DND-41 (cell line): ENCODE measurements at regions not wholly inside any gene's neighbourhood (a gene's known extent, or its start where the extent isn't known, plus 50 kb on each side); places are given as distances from the start of the nearest gene placed in this dataset.

Experiments used
- ATAC-seq: fragments of 200-7000 bp; cut with Tn5 transposase; 3 replicates; pipeline ENCODE4 v1.9.1; 2021; ENCODE audit warnings: low read depth; ENCODE audit not compliant: insufficient read depth
- DNase-seq: peaks from one replicate; pipeline ENCODE4 v3.0.0-alpha.2; 2020
- H2AFZ ChIP-seq: 2 replicates; pipeline ENCODE4 v1.6.0; 2012; ENCODE audit warnings: low read depth, low read length
- H3K27ac ChIP-seq: 2 replicates; pipeline ENCODE4 v1.5.1; 2012; ENCODE audit warnings: low read length, inconsistent platforms
- H3K27me3 ChIP-seq: fragments of 200-600 bp; sonication (generic); 2 replicates; pipeline ENCODE4 v1.6.0; 2012; ENCODE audit warnings: low read length, mild to moderate bottlenecking, inconsistent platforms; ENCODE audit not compliant: insufficient read depth, poor library complexity
- H3K36me3 ChIP-seq: 2 replicates; pipeline ENCODE4 v1.5.1; 2012; ENCODE audit warnings: low read length, inconsistent platforms; ENCODE audit not compliant: insufficient read depth
- H3K4me1 ChIP-seq: 2 replicates; pipeline ENCODE4 v1.5.1; 2012; ENCODE audit warnings: mild to moderate bottlenecking, low read length; ENCODE audit not compliant: insufficient read depth
- H3K4me2 ChIP-seq: 2 replicates; pipeline ENCODE4 v1.6.0; 2012; ENCODE audit warnings: mild to moderate bottlenecking, moderate library complexity, low read length, inconsistent platforms; ENCODE audit not compliant: insufficient read depth
- H3K4me3 ChIP-seq, 2 experiments: fragments of 200-600 bp in 1 of 2; shearing (Covaris generic) in 1 of 2; 2 replicates each; pipeline ENCODE4 v1.5.1; 2012 to 2016; ENCODE audit warnings: inconsistent platforms in 2 of 2, low read length in 2 of 2, mild to moderate bottlenecking in 2 of 2, low read depth in 1 of 2, moderate library complexity in 1 of 2
- H3K79me2 ChIP-seq: 2 replicates; pipeline ENCODE4 v1.6.0; 2012; ENCODE audit warnings: low read length, inconsistent platforms; ENCODE audit not compliant: insufficient read depth
- H3K9ac ChIP-seq: 2 replicates; pipeline ENCODE4 v1.6.0; 2012; ENCODE audit warnings: low read depth, mild to moderate bottlenecking, inconsistent platforms, low read length, moderate library complexity
- H3K9me3 ChIP-seq: 2 replicates; pipeline ENCODE4 v1.5.1; 2012; ENCODE audit warnings: low read length, moderate library complexity, mild to moderate bottlenecking, inconsistent platforms; ENCODE audit not compliant: insufficient read depth, severe bottlenecking
- H4K20me1 ChIP-seq: 2 replicates; pipeline ENCODE4 v1.6.0; 2012; ENCODE audit warnings: low read length; ENCODE audit not compliant: insufficient read depth
- CTCF ChIP-seq: IDR thresholded peaks from 2 replicates; pipeline ENCODE4 v1.5.1; 2012; ENCODE audit warnings: borderline replicate concordance, low read length, moderate library complexity, mild to moderate bottlenecking; ENCODE audit not compliant: poor library complexity, severe bottlenecking; ENCODE audit errors: extremely low read depth
- EZH2 ChIP-seq: IDR thresholded peaks from 3 replicates; pipeline ENCODE4 v1.6.1; 2012; ENCODE audit warnings: borderline replicate concordance, low read depth, mild to moderate bottlenecking, moderate library complexity, low read length, inconsistent platforms; ENCODE audit not compliant: severe bottlenecking

GRCh38 chr21:32842146-32842545 is 70.6 kb upstream of the PAXBP1 start:
- no peaks in the 10 kb centered on the region for H4K20me1 ChIP-seq

GRCh38 chr21:32843561-32843960 is 72.0 kb upstream of the PAXBP1 start:
- no peak overlapping the region for H3K4me3 ChIP-seq
- H3K27me3 ChIP-seq, result peaks cover 9% of the 10 kb centered on the region
- H2AFZ ChIP-seq, result no peak overlapping the region
- H3K9ac ChIP-seq, result no peak overlapping the region
- DNase-seq (no peak), ATAC-seq (no peak)
- no peaks in the 10 kb centered on the region for H3K4me1 ChIP-seq
- H3K27ac ChIP-seq, result no peak overlapping the region
- no peak overlapping the region for H3K4me2 ChIP-seq
- no peaks in the 10 kb centered on the region for H3K36me3 ChIP-seq
- H3K9me3 ChIP-seq, result no peaks in the 10 kb centered on the region
- no peaks in the 10 kb centered on the region for H3K79me2 ChIP-seq
- no peak for TF ChIP-seq EZH2
- TF ChIP-seq CTCF, result no peak
- H4K20me1 ChIP-seq, result no peaks in the 10 kb centered on the region

More at GRCh38 chr21:32842146-32842545, 70.6 kb upstream of the PAXBP1 start:
- Histone ChIP-seq H3K4me2 (no peak overlapping the region), H3K79me2 (no peaks in the 10 kb centered on the region), H3K9me3 (no peaks in the 10 kb centered on the region), H2AFZ (no peak overlapping the region), H3K27ac (no peak overlapping the region), H3K9ac (no peak overlapping the region), H3K4me1 (no peaks in the 10 kb centered on the region), H3K36me3 (no peaks in the 10 kb centered on the region), H3K4me3 (no peak overlapping the region), H3K27me3 (peaks cover 4% of the 10 kb centered on the region)
- no peak for TF ChIP-seq EZH2
- TF ChIP-seq CTCF, result no peak
- no peak for ATAC-seq
- no peak for DNase-seq

GRCh38 chr21:32844076-32844475 is 72.5 kb upstream of the PAXBP1 start:
- DNase-seq, result no peak

More at GRCh38 chr21:32844076-32844475, 72.5 kb upstream of the PAXBP1 start:
- Histone ChIP-seq H3K4me2 (no peak overlapping the region), H4K20me1 (no peaks in the 10 kb centered on the region), H3K9ac (no peak overlapping the region), H3K27me3 (peaks cover 10% of the 10 kb centered on the region), H3K36me3 (no peaks in the 10 kb centered on the region), H3K79me2 (no peaks in the 10 kb centered on the region), H3K4me1 (no peaks in the 10 kb centered on the region), H3K9me3 (no peaks in the 10 kb centered on the region), H3K27ac (no peak overlapping the region), H2AFZ (no peak overlapping the region), H3K4me3 (no peak overlapping the region)
- ATAC-seq, result no peak
- TF ChIP-seq CTCF (no peak), EZH2 (no peak)
